NCI-H1694 (cell line): ENCODE measurements at regions not wholly inside any gene's neighbourhood (a gene's known extent, or its start where the extent isn't known, plus 50 kb on each side); places are given as distances from the start of the nearest gene placed in this dataset.
"Not testable (repeated sequence)": the region's sequence is repeated elsewhere in the genome, so short reads cannot be mapped to it uniquely, and the experiment has no call there.

Source experiments
- DNase-seq: peaks from one replicate; lab custom pipeline; 2025; lab: John Stamatoyannopoulos, UW

DNA sequence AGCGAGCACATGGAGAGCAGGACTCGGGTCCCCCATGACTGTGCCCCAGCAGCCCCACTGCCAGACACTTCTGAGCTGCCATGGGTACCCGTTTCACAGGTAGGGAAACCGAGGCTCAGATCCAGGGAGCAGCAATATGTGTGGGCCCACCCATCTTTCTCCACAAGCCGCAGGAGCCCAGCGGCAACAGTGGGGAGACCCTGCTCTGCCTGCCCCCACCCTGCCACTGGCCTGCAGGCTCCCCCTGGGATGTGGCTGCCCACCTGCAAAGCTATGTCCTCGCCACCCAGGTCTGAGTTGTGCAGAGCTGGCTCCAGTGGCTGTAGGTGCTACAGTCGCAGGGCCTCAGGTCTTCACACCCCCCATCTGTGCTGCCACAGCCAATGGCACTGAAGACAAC, 50.6 kb upstream of the C1QTNF9B start:
- no peak for DNase-seq

DNA sequence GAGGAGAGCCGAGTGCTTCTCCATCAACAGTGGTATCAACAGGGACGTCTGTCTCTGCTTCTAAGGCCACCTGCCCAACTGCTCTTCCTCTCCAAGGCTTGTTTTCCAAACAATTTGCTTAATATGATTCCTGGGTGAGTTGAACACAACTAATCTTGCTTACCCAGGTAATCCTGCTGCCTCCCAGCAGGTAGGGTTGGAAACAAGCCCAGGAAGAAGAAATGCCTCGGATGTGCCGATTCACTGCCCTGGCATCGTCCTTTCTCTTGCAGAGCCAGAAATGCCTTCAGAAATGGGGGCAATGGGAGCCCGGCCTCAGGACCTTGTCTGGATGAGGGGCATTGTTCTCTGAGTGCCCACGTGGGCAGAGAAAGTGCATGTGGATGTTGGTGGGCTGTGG, 51.9 kb upstream of the C1QTNF9B start:
- no peak for DNase-seq

DNA sequence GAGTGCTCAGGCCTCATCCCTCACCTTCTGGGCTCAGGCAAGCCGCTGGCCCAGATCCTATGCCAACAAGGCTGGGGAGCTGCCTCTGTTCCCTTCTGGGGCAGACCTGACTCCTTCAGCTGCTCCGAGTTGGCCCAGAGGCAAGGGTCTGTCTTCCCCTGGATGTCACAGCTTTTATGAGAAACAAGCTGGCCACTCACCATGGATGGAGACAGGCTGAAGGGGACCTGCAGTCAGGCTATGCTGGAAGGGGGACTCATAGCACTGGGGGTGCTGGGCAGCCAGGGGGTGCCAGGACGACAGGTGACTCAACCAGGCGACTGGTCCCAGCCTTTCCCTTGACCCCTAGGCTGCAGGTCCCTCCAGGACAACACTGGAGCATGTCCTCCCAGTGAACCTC, 52.4 kb upstream of the C1QTNF9B start:
- DNase-seq, result no peak

DNA sequence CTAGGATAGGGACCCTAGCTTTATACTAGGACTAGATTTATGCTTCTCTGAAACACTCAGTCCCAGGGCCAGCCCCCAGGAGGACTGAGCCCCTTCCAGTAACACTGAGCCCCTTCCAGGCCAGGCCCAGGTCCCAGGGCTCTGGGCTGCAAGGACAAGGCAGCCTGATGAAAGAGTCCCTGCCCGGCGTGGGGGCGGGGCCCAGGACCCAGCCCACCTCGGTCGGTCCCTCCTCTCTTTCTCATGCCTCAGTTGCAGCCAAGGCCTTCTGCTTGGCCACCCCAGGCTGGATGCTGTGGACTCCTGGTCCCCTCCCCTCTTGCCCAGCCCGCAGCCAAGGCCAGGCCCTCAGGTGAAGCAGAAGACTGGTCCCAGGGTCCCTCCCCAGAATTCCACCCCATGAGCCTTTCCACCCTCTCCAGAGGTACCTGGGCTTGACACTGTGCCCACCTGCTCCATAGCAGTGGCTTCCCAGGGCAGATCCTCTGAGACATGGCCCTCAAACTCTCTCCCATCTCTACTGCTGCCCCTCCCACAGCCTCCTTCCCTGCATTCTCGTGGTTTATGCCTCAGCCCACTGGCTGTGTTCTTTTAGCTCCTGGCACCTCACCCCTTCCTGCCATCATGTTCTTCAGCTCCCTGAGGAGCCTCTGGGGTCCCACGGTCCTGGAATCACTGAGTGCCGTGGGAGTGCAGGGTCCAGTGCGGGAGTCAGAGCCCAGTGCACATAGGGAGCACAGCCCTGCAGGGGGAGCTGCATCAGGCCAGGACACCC, 53.6 kb upstream of the C1QTNF9B start:
- no peak for DNase-seq

DNA sequence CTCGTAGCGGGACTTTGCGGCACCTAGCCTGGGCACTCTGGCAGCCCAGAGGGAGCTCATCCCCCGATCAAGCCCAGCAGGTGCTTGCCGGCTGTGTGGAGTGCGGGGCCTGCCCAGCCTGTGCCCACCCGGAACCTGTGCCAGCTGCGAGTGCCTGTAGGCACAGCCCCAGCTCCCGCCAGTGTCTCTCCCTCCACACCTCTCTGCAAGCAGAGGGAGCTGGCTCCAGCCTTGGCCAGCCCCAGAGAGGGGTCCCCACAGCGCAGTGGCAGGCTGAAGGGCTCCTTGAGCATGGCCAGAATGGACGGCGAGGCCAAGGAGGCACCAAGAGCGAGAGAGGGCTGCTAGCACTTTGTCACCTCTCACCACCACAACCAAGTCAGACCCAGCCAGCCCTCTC, 55.5 kb upstream of the C1QTNF9B start:
- DNase-seq, result no peak

DNA sequence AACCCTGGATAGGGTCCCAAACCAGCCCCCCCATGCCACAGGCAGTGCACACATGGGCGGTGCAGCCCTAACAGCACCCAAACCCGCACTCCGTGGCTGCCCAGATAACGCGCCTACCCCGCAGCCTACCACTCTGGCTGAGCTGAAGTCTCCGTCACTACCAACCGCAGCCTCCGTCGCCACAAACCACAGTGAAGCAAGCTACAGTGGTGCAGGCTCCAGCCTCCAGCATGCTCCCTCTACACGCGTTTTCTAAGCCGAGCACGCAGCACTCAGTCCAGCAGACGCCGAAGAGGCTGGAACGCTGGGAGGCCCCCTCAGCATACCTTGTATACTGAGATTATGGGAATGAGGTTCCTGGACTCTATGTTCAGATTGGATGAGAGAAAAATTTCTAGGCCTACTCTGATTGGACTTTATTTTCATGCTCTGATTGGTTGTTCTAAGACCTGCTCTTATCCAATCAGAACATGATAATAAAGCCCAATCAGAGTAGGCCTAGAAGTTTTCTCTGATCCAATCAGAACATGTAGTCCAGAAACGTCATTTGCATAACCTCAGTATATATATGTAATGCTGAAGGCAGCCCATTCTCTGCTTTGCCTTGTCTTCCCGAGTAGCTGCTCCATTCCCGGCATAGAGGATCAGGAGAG, 56.7 kb upstream of the C1QTNF9B start:
- DNase-seq, result no peak

DNA sequence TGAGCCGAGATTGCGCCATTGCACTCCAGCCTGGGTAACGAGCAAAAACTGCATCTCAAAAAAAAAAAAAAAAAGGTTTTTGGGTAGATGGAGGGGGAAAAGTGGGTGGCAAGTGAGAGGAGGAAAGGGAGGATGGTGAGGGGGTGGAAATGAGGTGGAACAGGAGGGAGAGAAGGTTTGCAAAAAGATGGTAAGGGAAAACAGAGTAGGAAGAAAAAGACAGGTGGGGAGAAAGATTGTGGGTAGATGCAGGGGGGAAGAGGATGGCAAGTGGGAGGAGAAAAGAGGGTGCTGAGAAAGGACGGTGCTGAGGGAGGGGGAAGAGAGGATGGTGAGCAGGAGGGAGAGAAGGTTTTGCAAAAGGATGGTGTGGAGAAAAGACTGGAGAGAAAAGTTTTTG, 57.8 kb upstream of the C1QTNF9B start:
- no peak for DNase-seq

DNA sequence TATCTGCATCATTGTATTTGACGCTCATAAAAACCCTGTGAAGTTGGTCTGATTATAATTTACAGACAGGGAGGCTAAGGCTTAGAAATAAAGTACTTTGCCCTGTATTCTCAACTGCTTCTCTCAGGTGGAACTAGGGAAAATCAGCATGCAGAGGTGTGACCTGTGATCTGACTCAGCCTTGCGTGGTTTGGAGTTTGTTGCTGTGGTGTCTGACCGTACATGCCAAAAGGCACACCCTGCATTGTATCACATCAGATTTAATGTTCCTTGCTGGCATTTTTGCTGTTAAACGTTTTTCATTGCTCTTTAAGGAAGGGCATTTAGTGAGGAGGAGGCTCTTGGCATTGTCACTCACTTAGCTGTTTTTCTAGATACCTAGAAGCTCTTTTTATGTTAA, 58.8 kb upstream of the C1QTNF9B start:
- DNase-seq, result no peak

DNA sequence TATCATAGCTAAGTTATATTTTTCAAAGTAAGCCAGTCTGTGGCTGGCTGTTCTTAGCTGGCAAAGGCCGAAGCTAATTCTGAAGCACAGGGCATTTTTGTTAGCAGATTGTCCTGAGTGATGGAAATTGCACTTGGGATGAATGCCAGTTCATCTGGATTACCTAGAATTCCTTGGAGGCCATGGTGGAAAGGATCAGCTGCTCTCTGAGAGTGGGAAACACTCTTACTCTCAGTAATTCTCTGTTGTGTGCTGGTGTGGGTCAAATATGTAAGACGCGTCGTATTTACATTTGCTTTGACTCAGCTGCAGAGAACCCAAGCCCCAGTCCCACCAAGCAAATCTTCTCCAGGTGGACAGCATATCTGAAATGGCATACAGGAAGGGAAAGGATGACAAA, 60.7 kb upstream of the C1QTNF9B start:
- no peak for DNase-seq

DNA sequence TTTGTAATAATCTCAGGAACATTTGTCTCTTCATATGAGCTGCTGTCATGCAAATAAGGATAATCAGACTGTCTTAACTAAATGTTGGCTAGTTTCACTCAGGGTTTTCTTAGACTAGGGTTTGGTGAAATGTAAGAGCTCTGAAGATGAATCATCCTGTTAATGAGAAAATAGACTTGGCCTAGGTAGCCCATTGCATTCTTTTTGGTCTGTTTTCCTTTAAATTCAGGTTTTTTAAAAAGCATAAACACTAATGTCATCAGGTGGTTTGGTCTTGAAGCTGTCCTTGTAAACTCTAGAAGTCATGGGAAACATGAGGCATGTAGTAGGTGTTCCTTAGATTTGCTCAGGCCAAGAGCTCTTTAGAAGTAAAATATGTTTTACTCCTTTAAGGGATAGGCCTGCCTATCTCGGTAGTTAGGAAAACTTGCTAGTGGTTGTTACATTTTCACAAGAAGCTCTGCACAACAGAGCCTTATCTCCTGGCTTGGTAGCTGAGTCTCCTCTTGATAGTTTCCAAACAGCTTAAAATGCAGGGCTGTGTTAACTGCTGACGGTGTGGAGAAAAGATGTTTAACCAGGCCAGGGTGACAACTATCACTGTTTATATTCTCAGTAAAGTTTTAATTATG, 62.0 kb upstream of the C1QTNF9B start:
- no peak for DNase-seq

DNA sequence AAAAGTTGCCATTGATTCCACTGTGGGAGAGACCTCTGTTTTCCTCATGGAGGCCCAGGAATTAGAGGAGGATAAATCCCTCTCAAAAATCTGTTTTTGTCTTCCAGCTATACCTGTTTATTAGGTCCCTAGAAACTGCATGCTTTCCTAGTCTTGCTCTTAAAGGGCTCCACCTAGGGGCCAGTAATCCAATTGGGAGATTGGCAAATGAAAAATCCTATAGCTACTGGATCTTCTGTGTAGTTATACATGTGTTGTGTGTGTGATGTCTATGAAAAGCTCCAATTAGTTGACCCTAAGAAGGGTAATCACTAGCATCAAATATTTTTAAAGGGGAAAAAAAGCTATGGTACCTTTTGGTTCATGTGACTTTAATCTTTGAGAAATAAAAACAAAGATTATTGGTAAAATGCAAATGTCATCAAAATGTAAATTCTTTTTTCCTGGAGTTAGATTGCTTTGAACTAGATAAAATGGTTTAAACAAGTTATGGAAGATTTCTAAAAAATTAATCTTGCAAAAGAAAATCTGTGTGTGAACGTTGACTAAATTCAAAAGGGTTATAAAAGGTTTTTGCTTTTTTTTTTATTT, 63.4 kb upstream of the C1QTNF9B start:
- peak; percentile 3 for DNase-seq

DNA sequence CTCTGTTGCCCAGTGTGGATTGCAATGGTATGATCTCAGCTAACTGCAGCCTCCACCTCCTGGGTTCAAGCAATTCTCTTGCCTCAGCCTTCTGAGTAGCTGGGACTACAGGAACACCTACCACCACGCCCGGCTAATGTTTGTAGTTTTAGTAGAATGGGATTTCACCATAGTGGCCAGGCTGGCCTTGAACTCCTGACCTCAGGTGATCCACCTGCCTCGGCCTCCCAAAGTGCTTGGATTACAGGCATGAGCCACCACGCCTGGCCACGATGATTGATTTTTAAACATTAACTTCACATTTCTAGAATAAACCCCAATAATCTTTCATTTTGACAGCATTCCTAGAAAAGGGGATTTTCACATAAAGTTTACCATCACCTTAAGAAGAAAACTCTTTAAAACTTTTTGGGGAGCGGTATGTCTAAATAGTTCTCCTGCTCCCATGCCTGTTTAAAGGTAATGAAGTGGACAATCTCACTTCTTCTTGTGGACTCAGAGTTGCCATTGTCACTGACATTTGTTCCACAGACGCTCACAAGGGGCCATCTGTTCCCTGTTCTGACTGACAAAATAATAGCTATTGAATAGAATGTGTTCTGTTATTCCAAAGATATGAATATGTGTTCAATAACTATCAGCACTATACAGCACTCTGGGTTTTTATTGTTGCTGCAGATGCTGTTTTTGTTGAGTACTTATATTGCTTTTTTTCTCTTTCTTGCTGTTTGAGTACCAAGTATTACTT, 66.1 kb upstream of the C1QTNF9B start:
- DNase-seq, result no peak

DNA sequence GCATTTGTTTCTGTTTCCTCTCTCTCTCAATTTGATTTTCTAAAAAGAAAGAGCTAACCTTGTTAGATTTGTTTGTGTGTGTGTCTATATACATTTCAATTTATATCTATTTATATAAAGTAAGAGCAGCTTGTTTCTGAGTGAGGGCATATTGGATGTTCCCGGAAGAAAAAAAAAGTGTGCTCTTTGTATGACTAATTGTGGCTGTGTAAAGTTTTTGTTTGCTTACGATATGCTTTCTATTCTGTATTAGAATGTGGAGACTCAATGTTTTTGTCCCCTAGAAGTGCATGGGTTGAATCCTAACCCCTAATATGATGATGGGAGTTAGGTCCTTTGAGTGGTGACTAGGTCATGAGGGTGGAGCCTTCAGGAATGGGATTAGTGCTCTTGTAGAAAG, 66.6 kb upstream of the C1QTNF9B start:
- no peak for DNase-seq

DNA sequence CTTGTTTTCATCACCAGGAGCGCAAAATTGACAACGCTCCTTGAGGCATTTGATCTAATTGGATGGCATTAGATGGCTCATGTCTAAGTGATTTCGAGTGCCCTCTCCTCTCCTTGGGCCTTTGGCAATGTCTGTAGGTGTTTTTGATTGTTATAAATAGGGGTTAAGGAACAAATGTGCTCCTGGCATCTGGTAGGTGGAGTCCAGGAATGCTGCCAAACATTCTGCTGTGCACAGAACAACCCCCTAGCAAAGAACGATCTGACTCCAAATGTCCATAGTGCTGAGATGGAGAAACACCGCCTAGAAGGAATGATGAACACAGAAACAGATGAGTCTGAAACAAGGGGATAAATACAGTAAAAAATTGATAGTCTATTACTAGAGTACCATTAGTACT, 68.0 kb upstream of the C1QTNF9B start:
- DNase-seq, result no peak

DNA sequence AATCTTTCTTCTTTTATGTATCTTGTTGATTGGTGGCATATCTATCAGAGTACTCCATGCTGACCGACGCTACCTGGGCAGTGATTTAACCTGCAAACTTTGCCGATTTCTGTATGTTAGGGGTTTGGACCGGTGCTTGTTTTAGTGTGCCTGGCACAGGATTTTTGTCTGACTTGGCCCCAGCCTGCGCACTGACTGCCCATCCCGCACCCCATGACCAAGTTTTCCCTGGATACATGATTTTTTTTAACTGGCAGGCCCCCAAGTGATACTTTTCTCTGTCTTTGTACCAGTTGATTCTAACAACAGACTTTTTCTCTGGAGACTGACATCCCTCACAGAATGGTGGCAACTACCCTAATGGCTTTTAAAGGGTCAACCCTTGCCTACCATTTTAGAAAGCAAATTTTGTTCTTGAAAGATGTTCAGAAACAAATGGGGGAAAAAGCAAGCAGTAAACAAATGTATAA, 69.0 kb upstream of the C1QTNF9B start:
- DNase-seq, result no peak

DNA sequence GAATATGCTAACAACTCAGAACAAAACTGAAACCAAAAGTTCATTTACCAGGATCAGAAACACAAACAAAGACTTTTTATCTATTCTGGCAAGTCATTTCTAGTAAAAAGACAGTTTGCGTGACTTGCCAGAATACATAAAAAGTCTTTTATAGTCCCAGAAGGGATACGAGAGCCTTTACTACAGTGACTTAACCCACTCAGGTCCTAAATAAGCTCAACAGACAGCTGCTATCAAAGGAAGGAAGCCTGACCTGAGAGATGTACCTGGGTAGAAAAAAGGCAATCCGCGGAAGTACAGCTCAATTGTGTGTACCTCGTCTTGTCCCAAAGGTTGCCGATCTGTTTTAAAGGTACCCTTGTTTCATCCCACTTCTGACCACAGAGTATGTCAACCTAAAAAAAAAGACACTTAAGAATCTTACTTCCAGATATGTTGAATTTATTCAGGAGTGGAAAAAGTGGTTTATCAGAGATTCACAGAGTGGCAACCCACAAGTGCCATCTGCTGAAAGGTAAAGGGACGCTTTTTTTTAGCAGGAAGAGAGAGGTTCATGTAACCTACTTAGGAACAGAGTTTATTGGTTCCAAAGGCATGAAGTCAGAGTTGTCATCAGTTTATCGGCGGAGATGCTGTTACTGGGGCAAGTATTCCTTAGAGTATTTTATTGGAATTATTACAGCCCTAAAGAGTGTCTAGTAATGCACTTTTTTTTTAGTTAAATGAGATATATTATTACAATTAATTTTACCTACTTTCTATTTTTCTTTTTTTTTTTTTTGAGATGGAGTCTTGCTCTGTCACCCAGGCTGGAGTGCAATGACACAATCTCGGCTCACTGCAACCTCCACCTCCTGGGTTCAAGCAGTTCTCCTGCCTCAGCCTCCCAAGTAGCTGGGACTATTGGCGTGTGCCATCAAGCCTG, 69.7 kb upstream of the C1QTNF9B start:
- no peak for DNase-seq

DNA sequence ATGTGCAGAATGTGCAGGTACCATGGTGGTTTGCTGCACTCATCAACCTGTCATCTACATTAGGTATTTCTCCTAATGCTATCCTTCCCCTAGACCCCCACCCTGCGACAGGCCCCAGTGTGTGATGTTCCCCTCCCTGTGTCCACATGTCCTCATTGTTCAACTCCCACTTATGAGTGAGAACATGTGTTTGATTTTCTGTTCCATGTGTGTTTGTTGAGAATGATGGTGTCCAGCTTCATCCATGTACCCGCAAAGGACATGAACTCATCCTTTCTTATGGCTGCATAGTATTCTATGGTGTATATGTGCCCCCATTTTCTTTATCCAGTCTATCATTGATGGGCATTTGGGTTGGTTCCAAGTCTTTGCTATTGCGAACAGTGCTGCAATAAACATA, 70.5 kb upstream of the C1QTNF9B start:
- not testable (repeated sequence) for DNase-seq

DNA sequence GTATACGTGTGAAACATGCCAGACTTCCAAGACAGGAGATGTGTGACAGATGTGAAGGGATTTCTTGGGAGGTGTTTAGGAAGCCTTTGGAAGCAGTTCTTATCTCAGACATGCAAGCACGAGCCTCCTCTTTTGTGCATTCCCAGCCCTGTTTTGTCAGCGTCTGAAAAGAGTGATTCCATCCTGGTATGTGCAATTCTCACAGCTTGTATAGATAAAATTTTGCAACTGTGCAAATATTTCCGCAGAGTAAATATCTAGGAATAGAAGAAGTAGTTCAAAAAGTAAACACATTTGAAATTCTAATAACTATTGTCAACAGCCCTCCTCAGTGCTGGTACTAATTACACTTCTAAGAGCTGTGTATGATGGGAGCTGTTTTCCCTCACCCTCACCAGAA, 72.3 kb upstream of the C1QTNF9B start:
- DNase-seq, result no peak

DNA sequence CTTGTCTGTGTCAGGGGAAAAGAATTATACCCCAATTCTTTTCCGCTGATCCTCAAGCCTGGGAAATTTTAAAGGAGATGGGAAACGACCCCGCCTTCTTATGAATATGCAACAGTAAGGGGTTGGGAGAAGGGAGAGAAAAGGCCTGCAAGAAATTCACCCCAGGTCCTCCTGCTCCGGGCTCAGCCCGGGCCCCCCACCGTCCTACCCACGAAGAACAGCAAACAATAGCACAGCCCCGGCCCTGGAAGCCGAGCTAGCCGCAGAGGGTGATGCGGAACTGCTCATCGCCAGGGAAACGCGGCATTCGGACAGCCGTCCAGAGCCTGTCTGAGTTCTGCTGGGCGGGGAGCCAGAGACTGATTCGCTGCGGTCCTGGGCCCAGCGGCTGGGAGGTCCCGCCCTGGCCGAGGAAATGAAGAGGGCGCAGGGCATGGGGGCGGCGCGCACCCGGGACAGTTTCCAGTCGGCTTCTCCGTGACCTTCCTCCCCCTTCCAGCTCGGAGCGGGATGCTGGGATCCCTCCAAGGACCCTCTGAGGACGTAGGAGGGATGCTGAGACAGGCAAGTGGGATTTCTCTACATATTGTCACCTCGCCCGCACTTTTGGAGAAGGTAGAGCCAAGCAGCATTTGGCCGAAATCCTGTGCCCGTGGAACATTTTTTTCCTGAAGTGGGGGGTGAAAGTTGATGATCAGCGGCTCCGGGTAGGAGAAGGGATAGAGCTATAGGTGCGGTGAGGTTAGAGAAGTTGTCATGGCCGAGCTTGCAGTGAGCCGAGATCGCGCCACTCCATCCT, 82.3 kb upstream of the C1QTNF9B start:
- DNase-seq, result no peak

DNA sequence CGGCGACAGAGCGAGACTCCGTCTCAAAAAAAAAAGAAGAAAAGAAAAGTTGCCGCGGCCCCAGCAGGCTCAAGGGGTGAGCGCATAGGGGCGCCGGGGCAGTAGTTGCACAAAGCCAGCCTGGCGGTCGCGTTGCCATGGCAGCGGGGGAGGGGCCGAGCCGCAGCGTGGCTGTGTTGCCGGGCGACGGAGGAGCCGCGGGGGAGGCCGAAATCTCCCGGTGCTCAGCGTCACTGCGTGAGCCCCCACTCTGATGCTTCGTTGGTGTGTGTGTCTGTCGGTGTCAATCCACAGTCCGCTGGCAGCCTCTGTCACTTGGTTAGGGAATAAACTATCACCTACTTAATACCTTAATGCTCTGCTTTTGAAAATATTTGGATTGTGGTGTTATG, 82.9 kb upstream of the C1QTNF9B start:
- DNase-seq, result no peak
